Lower leg skin (tissue), 4 donors: ENCODE measurements at regions not wholly inside any gene's neighbourhood (a gene's known extent, or its start where the extent isn't known, plus 50 kb on each side); places are given as distances from the start of the nearest gene placed in this dataset.
A peak's percentile ranks its signal among the peaks of the same experiment; 100 is the strongest.

Source experiments
- DNase-seq, 2 donors: peaks; one replicate each; pipeline ENCODE4 v3.0.0-alpha.2; 2019; ENCODE audit warnings: low spot score in 2 of 2
- H3K4me3 ChIP-seq: fragments of 200-600 bp; sonication (generic); 2 replicates; pipeline ENCODE4 v1.5.1; 2017; ENCODE audit warnings: mild to moderate bottlenecking, low read depth; ENCODE audit not compliant: poor library complexity, severe bottlenecking
- CTCF ChIP-seq, 3 donors: fragments of 450-650 bp; IDR thresholded peaks; one replicate each; pipeline ENCODE4 v1.5.1; 2016; ENCODE audit warnings: antibody characterized with exemption in 3 of 3, mild to moderate bottlenecking in 3 of 3, moderate library complexity in 2 of 3
- POLR2A ChIP-seq, 2 donors: fragments of 450-650 bp; IDR thresholded peaks; one replicate each; pipeline ENCODE4 v1.6.1; 2016 to 2017; ENCODE audit warnings: antibody characterized with exemption in 2 of 2, mild to moderate bottlenecking in 1 of 2, moderate library complexity in 1 of 2
- WGBS, 2 donors: methylation state at CpG; one replicate each; pipeline ENCODE4 v1.1.5; 2018; 5-methylcytosine and 5-hydroxymethylcytosine counted together
- intact Hi-C: fragments of 100-400 bp; cut with DNase I; formaldehyde crosslinking; loops from one replicate; pipeline ENCODE4 v1.15.0; 2023; ENCODE audit warnings: low total_unique reads

DNA sequence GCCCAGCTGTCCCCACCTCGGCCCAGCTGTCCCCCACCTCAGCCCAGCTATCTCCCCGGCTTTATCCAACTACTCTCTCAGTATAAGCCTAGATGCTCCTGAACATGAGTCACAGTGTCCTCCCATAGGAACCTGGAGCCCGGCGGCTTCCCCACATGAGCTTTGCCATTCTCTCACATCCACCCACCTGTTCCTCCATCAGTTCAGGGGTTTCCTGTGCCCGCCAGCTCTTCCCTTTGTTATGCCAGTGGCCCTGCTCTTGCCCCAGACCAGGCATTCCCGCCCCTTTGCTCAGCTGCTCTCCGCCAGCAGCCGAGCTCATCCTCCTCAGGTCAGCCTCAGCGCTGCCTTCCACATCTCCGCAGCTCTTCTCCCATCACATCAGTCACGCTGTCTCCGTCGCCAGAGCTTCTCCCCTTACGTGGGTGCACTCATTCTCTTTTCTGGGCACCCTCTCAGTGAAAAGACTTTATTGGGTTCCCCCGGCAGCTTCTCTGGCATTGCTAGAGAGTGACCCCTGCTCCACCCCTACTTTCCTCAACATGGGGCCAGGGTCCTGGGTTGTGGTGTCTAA is 89.5 kb upstream of the CSF3R start:
- no peak for DNase-seq
- no peak overlapping the region for H3K4me3 ChIP-seq
- 46 to 52% methylated on average over 15 of the region's 15 CpGs for WGBS, 2 donors
- intact Hi-C loops = no loop called here
- no peak for TF ChIP-seq CTCF (IDR thresholded peaks at IDR 0.05)
- no peak for TF ChIP-seq POLR2A (IDR thresholded peaks at IDR 0.05)

GRCh38 chr1:36571106-36571505 is 88.4 kb upstream of the CSF3R start:
- no peak for DNase-seq
- 74 to 85% methylated on average over 1 of the region's 1 CpG for WGBS, 2 donors
- intact Hi-C loops = no loop called here
- TF ChIP-seq POLR2A (IDR thresholded peaks at IDR 0.05) (no peak), CTCF (IDR thresholded peaks at IDR 0.05) (no peak)
- H3K4me3 ChIP-seq = no peak overlapping the region

GRCh38 chr1:36570478-36571060 is 87.9 kb upstream of the CSF3R start:
- no peak for DNase-seq

GRCh38 chr1:36570006-36570405 is 87.3 kb upstream of the CSF3R start:
- no peak for TF ChIP-seq CTCF (IDR thresholded peaks at IDR 0.05)
- TF ChIP-seq POLR2A (IDR thresholded peaks at IDR 0.05) = no peak
- H3K4me3 ChIP-seq = no peak overlapping the region
- 49 to 78% methylated on average over 5 to 6 of the region's 7 CpGs for WGBS, 2 donors
- intact Hi-C loops = no loop called here
- no peak for DNase-seq

More at GRCh38 chr1:36570478-36571060, 87.9 kb upstream of the CSF3R start:
- no peak overlapping the region for H3K4me3 ChIP-seq
- intact Hi-C loops = no loop called here
- TF ChIP-seq CTCF (IDR thresholded peaks at IDR 0.05) (no peak), POLR2A (IDR thresholded peaks at IDR 0.05) (no peak)
- WGBS, 2 donors = 84 to 87% methylated on average over 9 to 12 of the region's 12 CpGs

GRCh38 chr1:36567601-36568341 is 85.1 kb upstream of the CSF3R start:
- peak in 1 of 2 donors; percentile 78 for DNase-seq
- WGBS, 2 donors = 75 to 82% methylated on average over 11 of the region's 11 CpGs
- intact Hi-C loops = no loop called here
- TF ChIP-seq POLR2A (IDR thresholded peaks at IDR 0.05) (no peak), CTCF (IDR thresholded peaks at IDR 0.05) (no peak)
- H3K4me3 ChIP-seq = no peak overlapping the region
